Cerebellar nuclear complex (tissue), 1 donor: ENCODE measurements at regions not wholly inside any gene's neighbourhood (a gene's known extent, or its start where the extent isn't known, plus 50 kb on each side); places are given as distances from the start of the nearest gene placed in this dataset.

Source experiments
- DNase-seq, 2 experiments: peaks; one replicate each; lab custom pipeline; 2025; lab: John Stamatoyannopoulos, UW

DNA sequence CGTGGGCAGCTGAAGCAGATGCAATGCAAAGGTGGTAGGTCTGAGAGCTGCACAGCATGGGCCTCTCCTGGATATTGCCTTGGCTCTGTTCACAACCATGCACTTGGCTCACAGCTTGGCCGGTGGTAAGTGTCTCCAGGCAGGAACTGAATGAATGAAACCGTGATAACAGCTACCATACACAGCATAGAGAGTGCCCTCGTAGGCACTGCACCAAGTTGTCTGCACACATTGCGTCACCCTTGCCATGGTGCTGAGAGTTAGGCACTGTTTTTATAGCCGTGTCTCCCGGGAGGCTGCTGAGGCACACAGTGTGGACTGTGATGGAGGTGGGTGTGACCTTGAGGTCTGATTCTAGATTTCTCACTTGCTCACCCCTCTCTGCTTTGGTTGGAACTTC lies 157.6 kb upstream of the VASH1 start:
- no peak for DNase-seq

DNA sequence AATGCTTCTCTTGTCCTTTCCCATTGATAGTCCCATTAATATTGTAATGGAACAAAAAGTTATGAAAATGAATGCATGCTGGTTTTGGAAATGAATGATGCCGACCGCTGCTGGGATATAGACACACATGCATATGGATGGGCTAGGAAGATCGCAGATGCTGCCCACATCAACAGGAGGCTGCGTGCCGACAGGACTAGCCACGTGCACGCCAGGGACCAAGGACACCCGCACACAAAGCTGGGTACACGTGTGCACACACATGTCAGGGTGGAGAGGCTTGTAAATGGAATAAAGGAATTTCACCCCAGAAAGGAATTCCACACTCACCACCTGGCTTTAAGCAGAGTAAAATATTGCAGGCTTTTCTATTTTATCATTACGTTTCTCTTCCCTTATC lies 153.8 kb upstream of the VASH1 start:
- no peak for DNase-seq

DNA sequence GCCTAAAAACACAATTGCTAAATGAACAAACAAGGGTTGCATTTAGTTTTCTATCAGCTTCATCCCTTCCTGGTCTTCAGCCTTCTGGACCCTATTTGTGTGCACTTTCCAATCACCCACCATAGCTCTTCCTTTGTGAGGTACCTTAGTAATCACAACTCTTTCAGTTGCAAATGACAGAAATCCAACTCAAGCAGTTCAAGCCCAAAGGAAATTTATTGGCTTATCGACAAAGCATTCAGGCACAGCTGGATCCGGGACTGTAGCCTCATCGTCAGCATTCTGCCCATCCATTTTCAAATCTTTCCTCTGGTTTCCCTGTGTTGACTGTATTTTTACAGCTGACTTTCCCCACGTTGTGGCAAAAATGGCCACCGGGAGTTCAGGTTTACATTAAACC lies 148.6 kb upstream of the VASH1 start:
- DNase-seq = no peak

DNA sequence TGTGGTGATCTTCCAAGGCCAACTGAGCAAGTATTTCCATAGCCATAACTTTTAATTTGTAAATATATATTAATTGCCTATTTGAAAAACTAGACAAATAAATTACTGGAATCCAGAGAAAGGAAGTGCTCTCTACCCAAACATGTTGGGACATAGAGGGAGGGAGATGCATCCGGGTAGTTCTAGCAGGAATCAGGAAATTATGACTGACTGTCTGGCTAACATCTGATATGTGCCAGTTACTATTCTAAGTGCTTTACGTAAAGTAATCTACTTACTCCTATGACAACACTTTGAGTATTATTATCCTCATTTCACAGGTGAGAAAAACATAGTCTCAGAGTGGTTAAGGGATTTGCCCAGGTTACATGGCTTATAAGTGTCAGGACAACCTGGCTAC lies 147.7 kb upstream of the VASH1 start:
- no peak for DNase-seq

DNA sequence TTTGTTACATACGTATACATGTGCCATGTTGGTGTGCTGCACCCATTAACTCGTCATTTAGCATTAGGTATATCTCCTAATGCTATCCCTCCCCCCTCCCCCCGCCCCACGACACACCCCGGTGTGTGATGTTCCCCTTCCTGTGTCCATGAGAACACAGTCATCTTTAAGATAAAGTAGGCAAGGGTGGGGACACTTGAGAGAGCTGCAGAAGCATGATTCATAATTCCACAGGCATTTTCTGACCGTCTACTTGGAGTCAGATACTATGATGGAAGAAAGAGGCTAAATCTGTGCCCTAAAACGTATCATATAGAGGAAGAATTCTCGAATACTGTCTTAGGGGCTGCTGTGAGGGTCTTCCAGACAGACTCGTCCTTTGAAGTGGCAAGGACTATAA lies 145.9 kb upstream of the VASH1 start:
- no peak for DNase-seq

DNA sequence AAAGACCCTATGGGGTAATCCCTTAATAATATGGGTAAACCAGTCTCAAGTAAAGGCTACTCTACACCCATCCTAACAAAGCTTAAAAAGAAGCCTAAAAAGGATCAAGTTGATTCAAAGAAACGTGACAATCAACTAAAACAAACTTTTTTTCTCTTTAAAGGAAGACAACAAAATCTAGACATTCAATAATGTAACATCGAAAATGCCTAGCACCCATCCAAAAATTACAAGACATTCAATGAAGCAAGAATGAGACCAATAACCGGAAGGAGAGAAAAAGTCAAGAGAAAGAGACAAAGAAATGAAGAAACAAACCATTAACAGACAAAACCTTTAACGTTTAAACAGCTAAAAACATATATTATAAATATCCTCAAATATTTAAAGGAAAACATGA lies 143.8 kb upstream of the VASH1 start:
- DNase-seq = no peak

DNA sequence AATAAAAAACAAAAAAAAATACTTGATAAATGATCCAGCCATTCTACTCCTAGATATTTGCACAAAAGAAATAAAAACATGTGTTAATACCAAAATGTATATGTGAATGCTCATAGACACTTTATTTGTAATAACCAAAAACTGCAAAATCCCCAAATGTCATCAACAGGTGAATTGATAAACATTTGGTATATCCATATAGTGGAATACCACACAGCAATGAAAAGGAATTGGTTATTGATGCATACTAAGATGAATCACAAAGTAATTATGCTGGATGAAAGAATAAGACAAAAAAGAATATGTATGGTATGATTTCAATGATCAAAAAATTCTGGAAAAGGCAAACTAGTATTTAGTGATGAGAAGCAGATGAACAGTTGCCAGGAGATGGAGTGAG lies 124.7 kb upstream of the VASH1 start:
- DNase-seq = no peak

DNA sequence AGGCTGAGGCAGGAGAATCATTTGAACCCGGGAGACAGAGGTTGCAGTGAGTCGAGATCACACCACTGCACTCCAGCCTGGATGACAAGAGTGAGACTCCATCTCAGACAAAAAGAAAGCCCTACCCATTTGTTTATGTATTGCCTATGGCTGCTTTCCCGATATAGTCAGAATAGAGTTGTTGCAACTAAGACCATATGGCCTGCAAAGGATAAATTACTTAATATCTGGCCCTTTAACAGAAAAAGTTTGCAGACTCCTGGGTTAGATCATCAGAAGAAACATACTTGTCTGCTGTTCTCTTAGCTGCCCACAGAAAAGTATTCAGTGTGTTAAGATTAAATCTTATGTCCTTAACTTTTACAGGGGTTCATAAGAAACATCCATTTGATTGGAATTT lies 122.4 kb upstream of the VASH1 start:
- DNase-seq = no peak

DNA sequence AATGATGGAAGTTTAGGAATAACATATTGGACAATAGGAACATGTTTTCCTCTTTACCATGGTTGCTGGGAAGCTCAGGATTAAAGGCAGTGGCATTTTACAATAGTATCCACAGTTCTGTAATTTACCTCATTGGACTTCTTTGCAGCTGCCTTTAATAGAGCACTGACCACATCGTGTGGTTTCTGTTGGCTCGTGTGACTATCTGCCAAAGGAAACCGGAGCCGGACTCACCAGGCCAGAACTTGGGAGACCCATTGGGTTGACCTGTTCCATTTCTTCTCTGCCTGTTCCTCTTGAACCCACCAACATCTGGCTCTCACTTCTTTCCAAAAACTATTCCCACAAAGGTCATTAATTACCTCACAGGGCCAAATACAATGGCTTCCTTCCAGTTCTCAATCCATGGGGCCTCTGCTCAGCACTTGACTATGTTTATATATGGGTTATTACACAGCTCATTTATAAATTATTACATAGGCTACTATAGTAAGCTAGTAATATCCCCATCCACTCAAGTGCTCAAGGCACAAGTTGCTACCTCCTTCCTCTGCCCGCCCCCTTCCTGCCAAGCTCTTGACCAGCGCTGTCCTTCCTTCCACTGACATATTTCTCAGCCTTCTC lies 121.5 kb upstream of the VASH1 start:
- no peak for DNase-seq

DNA sequence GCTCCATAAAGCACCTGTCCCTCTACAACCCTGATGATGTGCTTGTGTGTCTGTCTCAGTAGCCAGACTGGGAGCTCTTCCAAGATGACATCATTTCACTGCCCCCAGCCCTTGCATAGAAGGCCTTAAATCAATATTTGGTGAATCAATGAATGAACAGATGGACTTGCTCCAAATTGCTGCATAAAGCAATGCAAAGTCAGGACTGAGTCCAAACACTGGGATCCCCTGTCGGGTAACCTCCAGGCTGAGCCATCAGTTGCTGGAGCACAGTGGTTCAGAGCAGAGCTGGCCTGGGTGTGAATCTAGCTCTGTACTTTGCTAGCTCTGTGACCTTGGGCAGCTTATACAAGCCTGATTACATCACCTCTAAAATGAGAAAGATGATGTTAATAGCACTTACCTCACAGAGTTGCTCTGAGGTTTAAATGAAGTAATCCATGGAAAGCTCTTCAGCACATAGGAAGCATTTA lies 120.3 kb upstream of the VASH1 start:
- DNase-seq = no peak

DNA sequence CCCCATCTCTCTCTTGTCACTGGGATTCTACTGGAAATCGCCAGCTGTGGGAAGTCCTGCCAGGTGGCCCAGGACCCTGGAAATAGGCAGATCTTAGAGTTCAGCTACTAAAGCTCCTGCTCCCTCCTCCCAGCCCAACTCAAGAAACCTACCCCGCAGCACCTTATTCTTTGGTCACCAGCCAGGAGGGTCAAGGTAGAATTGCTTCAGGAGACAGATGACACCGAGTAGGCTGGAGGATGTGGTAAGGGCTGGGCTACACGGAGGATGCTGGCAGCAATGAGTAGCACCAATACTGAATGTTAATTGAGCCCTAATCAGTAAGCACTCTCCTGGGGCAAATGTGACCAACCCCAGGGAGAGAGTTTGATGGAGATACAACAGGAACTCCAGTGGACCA lies 119.7 kb upstream of the VASH1 start:
- no peak for DNase-seq

DNA sequence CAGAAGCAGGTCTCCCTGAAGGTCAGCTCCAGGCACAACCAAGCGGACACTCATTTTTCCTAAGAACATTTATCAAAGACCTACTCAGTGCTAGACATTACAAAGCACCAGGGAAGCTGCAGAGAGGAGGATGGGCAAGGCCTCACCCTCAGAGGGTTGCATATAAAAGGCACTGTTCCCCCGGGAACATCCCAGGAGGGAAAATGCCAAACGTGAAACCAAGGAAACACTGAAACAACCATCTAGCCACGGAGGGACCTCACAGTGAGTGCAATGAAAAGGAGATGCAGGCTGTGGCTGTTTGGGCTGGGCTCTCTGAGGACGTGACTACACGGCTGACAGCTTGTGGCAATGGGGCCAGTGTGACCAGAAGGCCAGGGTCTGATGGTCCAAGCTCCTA lies 117.4 kb upstream of the VASH1 start:
- no peak for DNase-seq

DNA sequence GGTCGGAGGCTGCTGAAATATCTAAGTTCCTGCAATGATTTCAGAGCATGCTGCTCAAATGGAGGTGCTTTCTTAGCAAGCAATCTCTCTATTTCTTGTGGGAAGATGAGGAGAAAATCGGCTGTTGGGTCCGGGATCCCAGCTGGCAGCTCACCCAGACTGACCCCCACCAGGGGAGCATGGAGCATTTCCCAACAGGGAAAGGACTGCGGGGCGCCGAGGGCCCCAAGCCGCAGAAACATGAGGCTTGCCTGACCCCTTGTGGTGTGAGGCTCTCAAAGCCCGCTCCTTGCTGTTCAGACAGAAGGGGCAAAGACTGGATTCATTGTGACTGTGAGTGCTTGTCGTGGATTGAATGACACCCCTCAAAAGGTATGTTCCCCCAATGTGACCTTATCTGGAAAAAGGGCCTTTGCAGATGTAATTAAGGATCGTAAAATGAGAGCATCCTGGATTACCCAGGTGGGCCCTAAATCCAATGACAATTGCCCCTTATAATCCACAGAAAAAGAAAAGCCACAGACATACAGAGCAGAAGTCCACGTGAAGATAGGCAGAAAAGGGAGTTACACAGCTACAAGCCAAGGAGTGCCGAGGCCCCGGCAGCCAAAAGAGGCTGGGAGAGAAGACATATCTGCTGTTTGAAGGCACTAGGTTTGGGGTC lies 116.3 kb upstream of the VASH1 start:
- no peak for DNase-seq

DNA sequence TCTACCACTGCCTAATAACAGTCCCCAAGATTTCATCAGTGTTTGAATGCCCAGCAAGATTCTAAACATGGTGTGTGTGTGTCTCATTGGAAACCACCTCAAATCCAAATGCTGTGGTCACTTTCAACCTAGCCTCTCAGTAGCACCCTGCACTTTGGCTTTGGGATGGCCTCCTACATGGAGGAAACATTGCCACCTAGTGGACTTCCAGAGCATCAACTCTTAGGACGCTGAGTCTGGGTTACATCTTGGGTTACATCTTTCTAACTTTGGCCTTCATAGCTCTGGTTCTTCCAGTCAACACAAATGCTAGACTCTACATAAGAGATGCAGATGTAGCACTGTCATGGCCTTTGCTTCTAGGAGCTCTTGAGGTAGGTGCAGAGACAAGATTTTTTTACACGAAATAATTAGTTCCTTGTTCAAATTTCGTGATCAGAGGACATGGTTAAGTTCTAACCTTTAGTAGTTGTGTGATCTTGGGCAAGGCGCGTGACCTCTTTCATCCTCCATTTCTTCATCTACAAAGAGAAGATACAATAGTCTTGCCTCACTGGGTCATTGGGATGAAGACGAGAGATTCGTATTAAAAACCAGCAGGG lies 113.5 kb upstream of the VASH1 start:
- no peak for DNase-seq

DNA sequence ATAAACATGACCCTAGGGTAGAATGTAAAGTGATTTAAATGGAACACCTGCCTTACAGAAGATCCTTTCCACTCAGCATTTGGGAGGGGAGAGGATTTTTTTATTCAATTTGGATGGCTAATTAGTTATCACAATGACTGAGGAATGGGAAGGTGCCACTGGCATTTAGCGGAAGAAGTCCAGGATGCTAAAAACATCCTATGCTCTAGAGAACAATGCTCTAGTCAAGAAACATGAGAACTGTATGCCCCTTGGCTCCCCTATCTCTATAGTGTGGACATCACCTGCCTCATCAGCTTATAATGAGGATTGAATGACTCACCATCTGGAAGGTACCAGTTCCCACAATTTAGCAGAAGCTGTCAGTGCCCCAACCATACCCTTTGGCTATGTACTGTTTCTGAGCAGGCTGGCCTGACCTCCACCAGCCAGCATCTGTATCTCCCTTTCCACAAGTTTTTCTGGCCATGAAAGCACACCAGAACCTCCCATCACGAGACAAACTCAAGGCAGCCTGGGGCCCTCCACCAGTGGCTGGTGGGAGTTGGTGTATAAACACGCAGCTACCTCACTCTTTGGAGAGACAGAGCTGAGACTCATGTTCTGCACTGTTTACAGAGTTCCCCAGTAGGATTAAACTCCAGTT lies 109.7 kb upstream of the VASH1 start:
- no peak for DNase-seq

DNA sequence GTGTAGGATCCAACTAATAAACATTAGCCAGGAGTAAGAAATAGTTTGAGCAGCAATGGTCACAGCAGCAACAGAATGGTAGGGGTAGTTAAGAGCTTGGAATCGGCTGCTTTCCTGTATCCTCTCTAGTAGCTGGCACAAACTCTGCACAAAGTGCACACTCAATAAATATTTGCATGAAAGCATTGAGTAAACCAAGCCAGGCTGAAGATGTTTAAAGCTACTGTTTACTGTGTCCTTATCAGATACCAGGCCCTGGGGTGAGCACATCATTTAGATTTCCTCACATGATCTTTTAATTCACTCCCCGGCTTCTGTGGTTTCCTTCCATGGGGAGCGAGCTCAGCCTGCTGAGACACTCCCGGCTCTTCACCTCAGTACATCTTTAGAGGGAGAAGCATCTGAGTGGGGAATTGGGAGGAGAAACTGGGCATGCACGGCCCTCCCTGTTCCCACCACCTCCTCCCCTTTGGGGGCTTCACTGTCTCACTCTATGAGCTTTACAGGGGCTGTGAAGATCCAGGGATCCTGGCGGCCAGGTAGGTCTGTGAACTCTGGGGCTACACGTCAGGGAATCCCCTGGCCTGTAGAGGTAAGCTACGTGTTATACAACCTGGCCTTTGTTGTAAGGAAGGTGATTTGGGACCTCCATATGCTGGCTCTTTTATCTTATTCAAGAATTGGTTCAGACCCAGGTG lies 107.2 kb upstream of the VASH1 start:
- DNase-seq = no peak

DNA sequence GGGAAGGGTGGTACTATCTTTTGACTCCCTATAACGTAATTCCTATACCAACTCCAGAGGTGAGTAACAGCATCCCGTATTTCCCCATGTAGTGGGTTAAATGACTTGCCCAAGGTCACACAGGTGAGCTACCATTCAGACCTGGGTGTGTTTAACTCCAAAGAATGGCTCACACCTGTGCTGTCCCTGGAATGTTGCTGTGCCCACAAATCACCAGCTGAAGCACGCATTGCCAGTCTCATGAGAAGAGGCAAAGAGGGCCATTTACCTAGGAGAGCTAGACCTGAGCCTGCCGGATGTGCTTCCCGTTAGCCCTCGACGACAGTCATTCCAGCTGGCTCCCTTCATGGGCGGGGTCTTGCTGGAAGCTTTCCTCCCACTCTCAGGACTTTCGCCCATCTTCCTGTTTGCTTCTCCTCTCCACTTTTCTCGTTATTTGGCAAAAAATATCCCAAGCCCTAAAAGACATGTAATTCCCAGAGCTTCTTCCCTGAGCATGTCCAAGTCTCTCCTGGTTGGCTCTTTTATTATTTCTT lies 106.6 kb upstream of the VASH1 start:
- DNase-seq = no peak

DNA sequence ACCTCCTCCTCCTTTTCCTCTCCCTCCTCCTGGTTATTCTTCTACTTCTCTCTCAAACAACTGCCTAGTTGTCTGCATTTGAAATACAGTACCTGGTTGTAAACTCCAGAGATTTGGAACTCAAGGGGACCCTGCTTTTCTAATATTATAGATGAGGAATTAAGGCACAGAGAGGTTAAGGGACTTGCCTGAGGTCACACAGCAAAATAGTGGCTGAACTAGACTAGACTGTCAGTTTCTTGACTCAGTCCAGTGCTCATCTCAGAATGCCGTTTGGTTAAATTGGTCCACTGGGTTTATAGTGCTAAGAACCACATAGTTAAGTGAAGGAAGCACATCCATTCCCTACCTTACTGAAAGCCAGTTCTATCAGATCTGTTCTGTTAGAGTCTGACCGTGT lies 105.9 kb upstream of the VASH1 start:
- no peak for DNase-seq

DNA sequence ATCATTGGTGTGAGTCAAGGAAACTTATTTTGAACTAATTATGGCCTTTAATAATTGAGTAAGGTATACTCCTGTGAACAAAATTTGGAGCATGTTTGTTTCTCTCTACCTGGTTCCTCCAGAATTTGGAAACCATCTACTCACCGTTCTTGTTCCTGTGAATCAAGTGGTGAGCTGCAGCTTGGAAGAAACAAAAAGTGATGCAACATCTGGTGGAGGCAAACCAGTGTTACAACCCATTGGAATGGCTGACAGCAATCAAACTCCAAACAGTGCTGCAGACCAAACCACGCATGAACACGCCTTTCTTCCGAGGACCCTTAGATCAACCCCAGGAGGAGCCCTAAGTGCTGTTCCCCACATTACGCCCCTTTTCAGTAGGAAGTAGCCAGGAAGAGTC lies 104.7 kb upstream of the VASH1 start:
- no peak for DNase-seq

DNA sequence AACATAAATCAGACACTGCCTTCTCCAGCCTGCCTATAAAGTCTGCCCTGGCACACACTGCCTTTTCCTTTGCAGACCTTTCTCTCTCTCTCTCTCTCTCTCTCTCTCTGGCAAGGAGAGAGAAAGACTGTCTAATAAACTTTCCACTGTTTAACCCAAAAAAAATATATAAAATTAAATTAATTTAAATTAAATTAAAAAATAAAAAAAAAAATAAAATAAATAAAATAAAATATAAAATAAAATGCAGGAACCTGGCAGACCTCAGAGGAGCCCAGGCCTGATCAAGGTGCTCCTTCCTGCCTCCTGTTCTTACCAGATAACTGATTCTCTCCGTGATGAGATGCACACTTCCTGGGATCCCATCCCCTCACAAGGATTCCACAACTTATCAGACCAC lies 103.9 kb upstream of the VASH1 start:
- DNase-seq = no peak

DNA sequence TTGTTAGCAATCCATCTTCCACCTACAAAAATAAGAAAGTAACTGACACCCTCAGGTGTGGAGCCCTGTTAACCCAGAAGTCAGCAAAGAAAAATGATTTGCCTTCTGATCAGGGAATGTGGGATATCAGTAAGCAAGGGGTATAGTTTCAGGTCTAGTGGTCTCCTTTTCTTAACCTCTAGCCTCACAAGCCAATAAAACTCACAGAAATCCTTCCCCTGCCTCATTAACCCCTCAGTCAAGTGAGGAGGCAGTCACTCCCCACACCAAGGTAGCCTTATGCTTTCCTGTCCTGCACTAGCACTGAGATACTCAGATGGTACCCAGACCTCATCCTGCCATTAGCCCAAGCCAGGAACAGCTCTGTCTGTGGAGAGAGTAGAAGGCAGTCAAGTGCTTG lies 103.4 kb upstream of the VASH1 start:
- DNase-seq = no peak

DNA sequence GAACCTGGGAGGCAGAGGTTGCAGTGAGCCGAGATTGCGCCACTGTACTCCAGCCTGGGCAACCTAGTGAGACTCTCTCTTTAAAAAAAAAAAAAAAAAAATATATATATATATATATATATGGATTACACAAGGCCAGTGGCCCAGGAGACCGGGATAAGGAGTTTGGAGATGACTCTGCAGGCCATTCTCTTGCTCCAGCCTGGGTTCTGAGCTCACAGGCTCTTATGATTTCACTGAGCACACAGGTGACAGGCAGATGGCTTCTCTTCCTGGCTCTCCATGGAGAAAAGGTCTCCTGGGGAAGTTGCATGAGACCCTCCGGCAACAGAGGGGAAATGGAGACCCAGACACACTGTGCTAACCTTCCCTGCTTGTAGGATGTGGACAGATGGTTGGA lies 98.7 kb upstream of the VASH1 start:
- DNase-seq = no peak
